Choroid plexus epithelial cell (primary cell): ENCODE measurements at regions not wholly inside any gene's neighbourhood (a gene's known extent, or its start where the extent isn't known, plus 50 kb on each side); places are given as distances from the start of the nearest gene placed in this dataset.

ENCODE experiments used
- DNase-seq: peaks from one replicate; pipeline ENCODE4 v3.0.0-alpha.2; 2010; ENCODE audit warnings: low read depth
- H3K4me3 ChIP-seq: 2 replicates; pipeline ENCODE4 v1.5.1; 2011; ENCODE audit warnings: low read depth, mild to moderate bottlenecking, control low read depth, low read length, moderate library complexity
- TF ChIP-seq, protein P1 (sequence below): conservative IDR thresholded peaks from 2 replicates; pipeline ENCODE4 v1.5.1; 2011; ENCODE audit warnings: low read depth, mild to moderate bottlenecking, control low read depth, inconsistent platforms, low read length, moderate library complexity

GRCh38 chr2:118728984-118729383 is 118.5 kb downstream of the EN1 start:
- H3K4me3 ChIP-seq, result no peak overlapping the region
- DNase-seq, result no peak
- TF ChIP-seq, protein P1, sequence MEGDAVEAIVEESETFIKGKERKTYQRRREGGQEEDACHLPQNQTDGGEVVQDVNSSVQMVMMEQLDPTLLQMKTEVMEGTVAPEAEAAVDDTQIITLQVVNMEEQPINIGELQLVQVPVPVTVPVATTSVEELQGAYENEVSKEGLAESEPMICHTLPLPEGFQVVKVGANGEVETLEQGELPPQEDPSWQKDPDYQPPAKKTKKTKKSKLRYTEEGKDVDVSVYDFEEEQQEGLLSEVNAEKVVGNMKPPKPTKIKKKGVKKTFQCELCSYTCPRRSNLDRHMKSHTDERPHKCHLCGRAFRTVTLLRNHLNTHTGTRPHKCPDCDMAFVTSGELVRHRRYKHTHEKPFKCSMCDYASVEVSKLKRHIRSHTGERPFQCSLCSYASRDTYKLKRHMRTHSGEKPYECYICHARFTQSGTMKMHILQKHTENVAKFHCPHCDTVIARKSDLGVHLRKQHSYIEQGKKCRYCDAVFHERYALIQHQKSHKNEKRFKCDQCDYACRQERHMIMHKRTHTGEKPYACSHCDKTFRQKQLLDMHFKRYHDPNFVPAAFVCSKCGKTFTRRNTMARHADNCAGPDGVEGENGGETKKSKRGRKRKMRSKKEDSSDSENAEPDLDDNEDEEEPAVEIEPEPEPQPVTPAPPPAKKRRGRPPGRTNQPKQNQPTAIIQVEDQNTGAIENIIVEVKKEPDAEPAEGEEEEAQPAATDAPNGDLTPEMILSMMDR, result no peak

- DNase-seq, result no peak
- H3K4me3 ChIP-seq, result no peak overlapping the region
- TF ChIP-seq, protein P1, result no peak
Measured at GRCh38 chr2:118726821-118727220, 120.6 kb downstream of the EN1 start.

- TF ChIP-seq, protein P1, result no peak
- H3K4me3 ChIP-seq, result no peak overlapping the region
- DNase-seq, result no peak
Measured at GRCh38 chr2:118723394-118723793, 124.1 kb downstream of the EN1 start.

GRCh38 chr2:118722976-118723375 is 124.5 kb downstream of the EN1 start:
- H3K4me3 ChIP-seq, result no peak overlapping the region
- TF ChIP-seq, protein P1, result no peak
- DNase-seq, result no peak

- DNase-seq, result no peak
- no peak overlapping the region for H3K4me3 ChIP-seq
- TF ChIP-seq, protein P1, result no peak
Measured at GRCh38 chr2:118721817-118722551, 125.5 kb downstream of the EN1 start.

- TF ChIP-seq, protein P1, result no peak
- DNase-seq, result no peak
- no peak overlapping the region for H3K4me3 ChIP-seq
Measured at GRCh38 chr2:118720866-118721265, 126.6 kb downstream of the EN1 start.

DNA sequence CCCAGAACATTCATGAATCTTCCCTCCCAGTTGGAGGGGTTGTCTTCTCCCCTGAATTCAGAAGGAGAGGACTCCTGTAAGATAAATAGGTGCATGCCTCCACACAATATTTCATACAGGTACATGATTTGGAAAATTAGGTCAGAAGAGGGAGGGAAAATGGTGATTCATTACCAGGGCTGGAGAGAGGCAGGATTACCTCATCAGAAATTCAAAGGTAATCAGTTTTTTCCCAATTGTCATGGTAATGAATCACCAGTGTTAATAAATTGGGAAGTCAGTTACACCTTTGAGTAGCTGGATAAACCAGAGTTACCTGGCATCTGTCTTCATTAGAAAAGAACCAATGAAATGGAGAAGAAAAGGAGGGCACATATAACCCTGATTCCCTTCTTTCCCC is 128.5 kb downstream of the EN1 start:
- H3K4me3 ChIP-seq, result no peak overlapping the region
- TF ChIP-seq, protein P1, result no peak
- no peak for DNase-seq
